K562 (cell line): ENCODE measurements at regions not wholly inside any gene's neighbourhood (a gene's known extent, or its start where the extent isn't known, plus 50 kb on each side); places are given as distances from the start of the nearest gene placed in this dataset.

ENCODE experiments used
- ATAC-seq: fragments of 200-7000 bp; cut with Tn5 transposase; 3 replicates; pipeline ENCODE4 v1.9.1; 2020; ENCODE audit warnings: moderate library complexity
- BruUV-seq: library from RNA; stranded (reverse); fragments of 400-500 nt; replicated peaks from 2 replicates; lab custom pipeline; 2021; lab: Mats Ljungman, UMichigan
- CTCF ChIA-PET: fragments of 300-600 bp; formaldehyde crosslinking; extraction: SDS; loops from one replicate; lab custom pipeline; 2021; ENCODE audit warnings: low intra/inter-chr PET ratio; lab: Yijun Ruan, JAX
- POLR2A ChIA-PET: fragments of 300-600, 350-650 bp; sonication (Branson Sonifier 250); formaldehyde crosslinking; extraction: SDS; loops from one replicate; lab custom pipeline; 2021; ENCODE audit warnings: antibody characterized with exemption, inconsistent platforms; lab: Yijun Ruan, JAX
- DNase-seq, 4 experiments: peaks; one replicate each; pipeline versions ENCODE4 v3.0.0 to v3.0.0-alpha.2; 2011 to 2018; ENCODE audit warnings: low spot score in 3 of 4, mixed read lengths in 3 of 4; ENCODE audit errors: extremely low read depth in 1 of 4
- FAIRE-seq: peaks from 2 replicates; lab custom pipeline; 2011; peaks lifted over from hg19 to GRCh38; lab: Jason Lieb, UNC
- H2AFZ ChIP-seq: 2 replicates; pipeline ENCODE4 v1.6.0; 2011; ENCODE audit warnings: low read depth, low read length, control low read depth, inconsistent platforms
- H3K27ac ChIP-seq: fragments of 200-600 bp; 3 replicates; pipeline ENCODE4 v1.8.0; 2011; ENCODE audit warnings: low read depth, mild to moderate bottlenecking, control low read depth, inconsistent platforms, low read length, moderate library complexity, mixed read lengths; ENCODE audit errors: extremely low read depth
- H3K27me3 ChIP-seq, 2 experiments: fragments of 300-600 bp in 1 of 2; 2 replicates in 1 of 2; 3 replicates in 1 of 2; pipeline versions ENCODE4 v1.6.0 to v1.8.0; 2011; ENCODE audit warnings: inconsistent platforms in 2 of 2, low read length in 2 of 2, mild to moderate bottlenecking in 1 of 2, mixed read lengths in 1 of 2, moderate library complexity in 1 of 2; ENCODE audit not compliant: control insufficient read depth in 2 of 2, insufficient read depth in 2 of 2
- H3K36me3 ChIP-seq: fragments of 300-600 bp; 3 replicates; pipeline ENCODE4 v1.8.0; 2011; ENCODE audit warnings: mild to moderate bottlenecking, low read length, inconsistent platforms; ENCODE audit not compliant: control insufficient read depth, insufficient read depth
- H3K4me1 ChIP-seq, 2 experiments: fragments of 200-600 bp in 1 of 2; replicated peaks in 1 of 2; 2 replicates in 1 of 2; 3 replicates in 1 of 2; pipeline versions ENCODE4 v1.5.1 to v1.8.0; 2011; ENCODE audit warnings: inconsistent platforms in 2 of 2, low read length in 2 of 2, mild to moderate bottlenecking in 1 of 2, mixed read lengths in 1 of 2, moderate library complexity in 1 of 2; ENCODE audit not compliant: control insufficient read depth in 2 of 2, insufficient read depth in 2 of 2
- H3K4me2 ChIP-seq: 2 replicates; pipeline ENCODE4 v1.6.1; 2011; ENCODE audit warnings: low read length, control low read depth, inconsistent platforms, mixed read lengths; ENCODE audit not compliant: insufficient read depth
- H3K4me3 ChIP-seq: fragments of 200-600 bp; sonication (generic), shearing (Covaris generic); 2 replicates; pipeline ENCODE4 v1.5.1; 2016; ENCODE audit warnings: control low read depth, inconsistent platforms
- H3K79me2 ChIP-seq: fragments of 200-600 bp; 3 replicates; pipeline ENCODE4 v1.8.0; 2011; ENCODE audit warnings: low read length, inconsistent platforms; ENCODE audit not compliant: control insufficient read depth, insufficient read depth
- H3K9ac ChIP-seq, 2 experiments: 2 replicates each; pipeline versions ENCODE4 v1.6.0 to v1.6.1; 2011; ENCODE audit warnings: low read depth in 2 of 2, low read length in 2 of 2, control low read depth in 1 of 2, inconsistent platforms in 1 of 2, mild to moderate bottlenecking in 1 of 2, mixed read lengths in 1 of 2; ENCODE audit not compliant: insufficient read depth in 1 of 2
- H3K9me1 ChIP-seq: one replicate; pipeline ENCODE4 v1.6.0; 2011; ENCODE audit warnings: inconsistent platforms, mild to moderate bottlenecking, low read length, moderate library complexity; ENCODE audit not compliant: control insufficient read depth, insufficient read depth
- H3K9me3 ChIP-seq: replicated peaks from 2 replicates; pipeline ENCODE4 v1.5.1; 2011; ENCODE audit warnings: low read depth, low read length, inconsistent platforms; ENCODE audit not compliant: control insufficient read depth, insufficient read depth
- H4K20me1 ChIP-seq: replicated peaks from 2 replicates; pipeline ENCODE4 v1.6.1; 2011; ENCODE audit warnings: low read length, inconsistent platforms, mixed read lengths; ENCODE audit not compliant: control insufficient read depth, insufficient read depth
- CBX5 ChIP-seq: IDR thresholded peaks from 2 replicates; pipeline ENCODE4 v1.6.1; 2014; ENCODE audit warnings: low read depth, borderline replicate concordance
- NR4A1 ChIP-seq, 2 experiments: fragments of 250-450 bp in 1 of 2; fragments of 450-650 bp in 1 of 2; sonication (Bioruptor Pico) in 1 of 2; IDR thresholded peaks; 2 replicates each; pipeline versions ENCODE4 v1.4.0 to v1.6.1; 2016 to 2020; ENCODE audit warnings: mild to moderate bottlenecking in 2 of 2, missing compliant biosample characterization in 1 of 2, missing genetic modification characterization in 1 of 2, moderate library complexity in 1 of 2
- WGBS: fragments of 100-300 bp; shearing (Covaris generic); methylation state at CpG from one replicate; pipeline ENCODE4 v1.1.6; 2016; ENCODE audit warnings: low coverage, mixed read lengths; ENCODE audit not compliant: insufficient coverage; ENCODE audit errors: missing lambda C conversion rate; 5-methylcytosine and 5-hydroxymethylcytosine counted together
- in situ Hi-C: fragments of 300-500 bp; cut with MboI; formaldehyde crosslinking; loops from 4 replicates; pipeline ENCODE4 v1.15.0; 2018; ENCODE audit warnings: inconsistent platforms, mixed read lengths
- intact Hi-C: fragments of 100-400 bp; cut with micrococcal nuclease; formaldehyde crosslinking; loops from 2 replicates; pipeline ENCODE4 v1.14.2; 2022
- TF ChIP-seq, protein P1 (sequence below): sonication (generic); formaldehyde crosslinking; IDR thresholded peaks from 2 replicates; pipeline ENCODE4 v1.8.0; 2022; ENCODE audit warnings: missing genetic modification reagents, mild to moderate bottlenecking, borderline replicate concordance

DNA sequence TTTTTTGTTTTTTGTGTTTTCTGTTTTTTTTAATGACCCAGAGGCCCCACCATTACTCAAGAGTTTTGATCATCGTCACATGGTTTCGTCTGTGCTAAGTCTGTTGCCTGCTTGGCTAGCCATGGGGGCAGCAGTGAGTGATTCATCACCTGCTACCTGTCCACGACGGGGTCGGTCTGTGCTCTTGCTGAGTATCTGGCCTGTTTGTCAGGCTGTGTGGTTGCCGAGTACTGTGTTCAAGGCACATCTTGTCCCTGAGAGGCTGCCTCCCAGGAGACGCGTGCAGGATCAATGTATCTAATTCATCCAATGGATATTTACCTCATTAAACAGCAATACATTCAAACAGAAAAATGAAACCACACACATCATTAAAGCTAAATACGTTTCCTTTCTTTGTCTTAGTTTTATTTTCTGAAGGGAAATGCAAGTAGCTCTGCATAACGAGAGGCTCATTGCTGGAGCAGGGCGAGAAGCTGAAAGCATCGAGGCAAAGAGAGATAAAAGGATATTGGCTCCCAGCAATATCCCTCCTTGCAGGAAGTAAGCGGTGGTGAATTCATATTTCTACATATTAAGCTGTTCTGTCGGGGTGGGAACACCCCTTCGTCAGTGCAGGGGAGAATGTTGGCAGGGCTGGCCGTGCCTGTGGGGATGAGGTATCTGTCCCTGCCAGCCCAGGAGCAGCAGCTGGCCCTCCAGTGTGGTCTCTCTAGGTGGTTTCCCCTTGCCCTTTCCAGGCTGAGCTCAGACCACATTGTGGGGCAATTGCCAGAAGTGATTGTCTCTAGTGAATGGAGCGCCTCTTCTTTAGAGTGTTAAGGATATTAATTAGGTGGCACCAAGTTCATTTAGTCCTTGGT lies 166.2 kb upstream of the ASIC2 start:
- FAIRE-seq (no peak), DNase-seq (peak in 1 of 4 experiments; percentile 15), ATAC-seq (peak; percentile 39; the same call in 1 of the 3 replicates)
- TF ChIP-seq NR4A1 (CRISPR knock-in tag; IDR thresholded peaks at IDR 0.05): no peak
- TF ChIP-seq NR4A1 (tag; IDR thresholded peaks at IDR 0.05): no peak
- TF ChIP-seq, protein P1, sequence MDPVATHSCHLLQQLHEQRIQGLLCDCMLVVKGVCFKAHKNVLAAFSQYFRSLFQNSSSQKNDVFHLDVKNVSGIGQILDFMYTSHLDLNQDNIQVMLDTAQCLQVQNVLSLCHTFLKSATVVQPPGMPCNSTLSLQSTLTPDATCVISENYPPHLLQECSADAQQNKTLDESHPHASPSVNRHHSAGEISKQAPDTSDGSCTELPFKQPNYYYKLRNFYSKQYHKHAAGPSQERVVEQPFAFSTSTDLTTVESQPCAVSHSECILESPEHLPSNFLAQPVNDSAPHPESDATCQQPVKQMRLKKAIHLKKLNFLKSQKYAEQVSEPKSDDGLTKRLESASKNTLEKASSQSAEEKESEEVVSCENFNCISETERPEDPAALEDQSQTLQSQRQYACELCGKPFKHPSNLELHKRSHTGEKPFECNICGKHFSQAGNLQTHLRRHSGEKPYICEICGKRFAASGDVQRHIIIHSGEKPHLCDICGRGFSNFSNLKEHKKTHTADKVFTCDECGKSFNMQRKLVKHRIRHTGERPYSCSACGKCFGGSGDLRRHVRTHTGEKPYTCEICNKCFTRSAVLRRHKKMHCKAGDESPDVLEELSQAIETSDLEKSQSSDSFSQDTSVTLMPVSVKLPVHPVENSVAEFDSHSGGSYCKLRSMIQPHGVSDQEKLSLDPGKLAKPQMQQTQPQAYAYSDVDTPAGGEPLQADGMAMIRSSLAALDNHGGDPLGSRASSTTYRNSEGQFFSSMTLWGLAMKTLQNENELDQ: no peak
- TF ChIP-seq CBX5: no peak
- Histone ChIP-seq H4K20me1 (no peaks in the 10 kb centered on the region), H3K4me2 (no peak overlapping the region), H3K9me3 (no peaks in the 10 kb centered on the region), H3K36me3 (no peaks in the 10 kb centered on the region), H3K27ac (no peak overlapping the region), H2AFZ (no peak overlapping the region), H3K27me3 (peaks cover 9 to 15% of the 10 kb centered on the region in 2 experiments), H3K4me1 (no peaks in the 10 kb centered on the region), H3K79me2 (no peaks in the 10 kb centered on the region), H3K9ac (no peak overlapping the region), H3K4me3 (no peak overlapping the region), H3K9me1 (no peaks in the 10 kb centered on the region)
- intact Hi-C loops: no loop called here
- BruUV-seq: no TSS peak
- 3% methylated on average over 16 of the region's 17 CpGs for WGBS
- CTCF ChIA-PET: no interaction called here
- POLR2A ChIA-PET: interaction anchor here (1.7 to 2.4 kb wide), 2 partner anchors 10 to 18 kb away, joined by 4 to 6 read pairs; no protein-coding TSS in a partner anchor
- in situ Hi-C loops: no loop called here
